DOHH2 (cell line): ENCODE measurements at regions not wholly inside any gene's neighbourhood (a gene's known extent, or its start where the extent isn't known, plus 50 kb on each side); places are given as distances from the start of the nearest gene placed in this dataset.

Experiments
- CTCF ChIP-seq: fragments of 200-600 bp; sonication (generic); IDR thresholded peaks from one replicate; pipeline ENCODE4 v1.5.1; 2014; ENCODE audit warnings: antibody characterized with exemption, mild to moderate bottlenecking, low read depth, low read length; ENCODE audit not compliant: poor library complexity, severe bottlenecking
- EZH2phosphoT487 ChIP-seq: fragments of 200-600 bp; sonication (generic); IDR thresholded peaks from 2 replicates; pipeline ENCODE4 v1.6.1; 2017; ENCODE audit warnings: borderline replicate concordance, mild to moderate bottlenecking, antibody characterized with exemption, low read length, moderate library complexity, mixed read lengths

DNA sequence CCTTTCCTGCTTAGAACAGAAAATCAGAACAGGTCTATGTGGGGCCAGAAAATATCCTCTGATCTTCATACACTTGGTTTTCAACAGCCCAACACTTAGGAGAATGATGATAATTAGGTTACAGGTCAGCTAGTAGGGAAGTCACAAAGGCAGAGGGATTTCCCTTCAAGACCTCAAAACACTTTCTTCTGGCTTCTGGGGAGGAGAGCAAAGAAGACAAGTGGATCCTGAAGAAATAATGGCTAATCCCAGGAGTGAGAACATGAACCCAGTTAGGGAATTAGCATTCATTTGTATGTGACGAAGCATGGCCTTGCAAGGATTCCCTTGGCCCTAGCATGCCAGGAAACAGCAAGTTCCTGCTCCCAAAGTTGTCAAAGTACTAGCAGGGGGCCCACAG, 223.3 kb downstream of the BCAT1 start:
- TF ChIP-seq CTCF (no peak), EZH2phosphoT487 (no peak)
